ENCODE measurements at regions not wholly inside any gene's neighbourhood (a gene's known extent, or its start where the extent isn't known, plus 50 kb on each side); places are given as distances from the start of the nearest gene placed in this dataset.
"Not testable (repeated sequence)": the region's sequence is repeated elsewhere in the genome, so short reads cannot be mapped to it uniquely, and the experiment has no call there.

GRCh38 chr2:48180557-48180956 is 133.9 kb upstream of the FOXN2 start:
- no peak for DNase-seq (ENCODE audit: extremely low read depth, low read depth, low spot score)

- DNase-seq (ENCODE audit: extremely low read depth, low read depth, low spot score): no peak
Measured at GRCh38 chr2:48183276-48183675, 131.2 kb upstream of the FOXN2 start.

DNA sequence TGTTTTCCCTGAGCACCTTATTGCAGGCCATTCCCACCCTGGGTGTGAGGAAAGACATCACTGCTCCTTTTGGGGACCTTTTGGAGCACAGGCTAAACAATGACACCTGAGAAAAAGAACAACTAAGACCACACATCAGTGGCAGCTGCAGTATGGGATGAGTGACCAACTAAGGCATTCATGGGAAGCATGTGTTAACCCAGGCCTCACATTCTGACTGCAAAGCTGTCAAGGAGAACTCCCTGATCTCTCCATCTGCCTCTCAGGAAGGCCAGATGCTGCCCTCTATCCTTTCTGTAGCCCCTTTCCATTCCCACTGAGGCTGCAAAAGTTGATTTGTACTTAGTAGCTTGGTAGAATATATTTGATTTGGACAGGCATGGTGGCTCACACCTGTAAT is 130.5 kb upstream of the FOXN2 start:
- DNase-seq (ENCODE audit: extremely low read depth, low read depth, low spot score): no peak

DNA sequence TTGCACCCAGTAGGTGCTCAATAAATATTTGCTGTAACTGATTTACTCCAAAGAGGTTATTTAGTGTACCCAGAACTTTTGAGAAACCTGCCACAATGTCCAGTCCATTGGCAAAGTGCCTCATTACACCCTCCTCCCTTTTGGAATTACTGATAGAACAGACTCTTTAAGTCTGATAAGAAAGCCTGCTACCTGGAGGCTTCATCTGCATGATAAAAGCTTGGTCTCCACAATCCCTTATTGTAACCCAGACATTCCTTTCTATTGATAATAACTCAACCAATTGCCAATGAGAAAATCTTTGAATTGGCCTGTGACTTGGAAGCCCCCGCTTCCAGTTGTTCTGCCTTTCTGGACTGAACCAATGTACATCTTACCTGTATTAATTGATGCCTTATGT is 127.0 kb upstream of the FOXN2 start:
- no peak for DNase-seq (ENCODE audit: extremely low read depth, low read depth, low spot score)

GRCh38 chr2:48189552-48190228 is 124.8 kb upstream of the FOXN2 start:
- DNase-seq (ENCODE audit: extremely low read depth, low read depth, low spot score): no peak

GRCh38 chr2:48190230-48190629 is 124.3 kb upstream of the FOXN2 start:
- no peak for DNase-seq (ENCODE audit: extremely low read depth, low read depth, low spot score)

DNA sequence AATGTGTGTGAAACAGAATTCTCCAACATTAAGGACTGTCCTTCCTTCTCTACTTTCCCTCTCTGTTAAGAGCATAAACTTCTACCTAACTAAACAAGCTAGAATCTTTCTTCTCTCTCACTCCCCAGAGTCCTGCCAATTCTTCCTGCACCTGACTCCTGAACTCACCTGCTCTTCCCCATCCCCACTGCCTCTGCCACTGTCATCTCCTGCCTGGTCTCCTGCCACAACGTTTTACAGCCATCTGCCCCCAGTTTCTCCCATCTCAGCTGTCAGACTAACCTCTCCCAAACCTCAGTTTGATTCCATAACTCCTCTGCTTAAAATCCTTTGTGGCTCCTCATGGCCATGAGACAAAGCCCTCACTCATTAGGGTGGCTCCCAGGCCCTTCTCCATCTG is 119.8 kb upstream of the FOXN2 start:
- DNase-seq (ENCODE audit: extremely low read depth, low read depth, low spot score): no peak

- DNase-seq (ENCODE audit: extremely low read depth, low read depth, low spot score): no peak
Measured at GRCh38 chr2:48195169-48195568, 119.3 kb upstream of the FOXN2 start.

GRCh38 chr2:48197618-48198017 is 116.9 kb upstream of the FOXN2 start:
- DNase-seq (ENCODE audit: extremely low read depth, low read depth, low spot score): no peak

DNA sequence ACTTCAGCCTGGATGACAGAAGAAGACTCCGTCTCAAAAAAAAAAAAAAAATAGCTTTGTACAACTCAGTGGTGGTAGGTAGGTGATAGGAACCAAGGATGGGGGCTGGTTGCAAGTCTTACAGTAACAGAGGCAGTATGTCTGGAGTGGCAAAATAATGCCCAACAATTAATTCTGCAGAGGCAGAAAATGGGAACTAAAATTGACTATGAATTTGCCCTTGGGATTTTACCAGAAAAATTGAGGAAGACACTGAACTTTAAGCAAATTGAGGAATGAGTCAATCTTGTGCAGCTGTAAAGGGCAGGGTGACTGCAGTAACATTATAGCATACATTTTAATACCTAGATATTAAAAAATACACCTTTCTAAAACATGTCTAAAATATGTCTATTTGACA is 116.1 kb upstream of the FOXN2 start:
- DNase-seq (ENCODE audit: extremely low read depth, low read depth, low spot score): no peak

GRCh38 chr2:48199070-48199469 is 115.4 kb upstream of the FOXN2 start:
- DNase-seq (ENCODE audit: extremely low read depth, low read depth, low spot score): no peak

DNA sequence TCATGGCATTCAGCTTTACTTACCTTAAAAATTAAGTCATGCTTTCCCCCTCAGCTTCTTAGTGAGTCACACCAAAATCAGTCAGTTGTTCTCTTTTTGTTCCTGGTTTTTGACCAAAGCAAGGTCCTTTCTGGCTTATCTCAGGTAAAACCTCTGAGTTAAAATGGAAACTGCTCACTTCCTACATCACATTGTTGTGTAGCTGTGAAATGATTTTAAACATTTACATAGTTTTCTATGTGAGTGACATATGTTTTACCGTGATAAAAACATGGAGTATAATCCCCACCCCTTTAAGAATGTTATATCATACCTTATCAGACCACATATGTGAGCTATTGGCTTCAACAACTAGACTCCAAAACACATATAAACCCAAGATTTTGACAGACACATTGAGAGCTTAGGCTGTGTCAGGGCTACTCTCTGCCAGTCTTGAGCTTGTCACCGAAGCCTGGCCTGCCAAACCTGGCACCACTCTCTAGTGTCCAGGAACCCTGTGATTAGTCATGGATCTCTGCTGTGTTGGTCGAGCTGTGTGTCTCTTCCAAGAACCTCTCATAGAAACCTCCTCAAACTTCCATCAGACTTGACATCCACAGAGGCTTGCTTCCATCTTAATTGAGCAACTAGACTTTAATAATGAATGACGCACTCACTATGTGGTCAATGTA is 113.7 kb upstream of the FOXN2 start:
- DNase-seq (ENCODE audit: extremely low read depth, low read depth, low spot score): no peak

DNA sequence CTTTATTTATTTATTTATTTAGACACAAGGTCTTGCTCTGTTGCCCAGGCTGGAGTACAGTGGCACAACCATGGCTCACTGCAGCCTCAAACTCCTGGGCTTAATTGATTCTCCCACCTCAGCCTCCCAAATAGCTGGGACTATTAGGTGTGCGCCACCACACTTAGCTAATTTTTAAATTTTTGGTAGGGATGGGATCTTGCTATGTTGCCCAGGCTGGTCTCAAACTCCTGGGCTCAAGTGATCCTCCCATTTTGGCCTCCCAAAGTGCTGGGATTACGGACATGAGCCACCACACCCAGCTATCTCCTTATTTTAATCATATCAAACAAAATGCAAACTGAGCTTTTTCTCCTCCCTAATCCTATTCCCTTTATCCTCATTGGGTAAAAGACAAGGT is 113.0 kb upstream of the FOXN2 start:
- DNase-seq (ENCODE audit: extremely low read depth, low read depth, low spot score): not testable (repeated sequence)

- no peak for DNase-seq (ENCODE audit: extremely low read depth, low read depth, low spot score)
Measured at GRCh38 chr2:48202863-48203642, 111.4 kb upstream of the FOXN2 start.

- no peak for DNase-seq (ENCODE audit: extremely low read depth, low read depth, low spot score)
Measured at GRCh38 chr2:48203668-48204067, 110.8 kb upstream of the FOXN2 start.

DNA sequence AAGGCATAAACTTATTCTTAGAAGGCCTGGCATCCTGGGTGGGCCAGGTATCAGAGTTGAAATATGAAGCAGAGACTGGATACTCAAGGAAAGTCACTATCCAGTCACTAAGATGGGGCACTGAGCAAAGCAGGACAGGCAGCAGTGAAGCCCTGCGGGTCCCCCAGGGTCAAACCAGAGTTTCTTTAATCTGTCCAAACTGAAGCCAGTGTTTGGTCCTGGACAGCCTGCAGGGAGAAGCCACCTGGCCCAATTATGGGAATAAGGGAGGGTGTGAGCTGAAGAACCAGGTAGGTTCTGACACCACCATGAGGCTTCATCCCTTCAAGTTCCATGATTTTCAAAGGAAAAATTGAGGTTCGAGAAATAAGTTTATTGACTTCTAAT is 109.7 kb upstream of the FOXN2 start:
- no peak for DNase-seq (ENCODE audit: extremely low read depth, low read depth, low spot score)

GRCh38 chr2:48205137-48205798 is 109.2 kb upstream of the FOXN2 start:
- DNase-seq (ENCODE audit: extremely low read depth, low read depth, low spot score): no peak

DNA sequence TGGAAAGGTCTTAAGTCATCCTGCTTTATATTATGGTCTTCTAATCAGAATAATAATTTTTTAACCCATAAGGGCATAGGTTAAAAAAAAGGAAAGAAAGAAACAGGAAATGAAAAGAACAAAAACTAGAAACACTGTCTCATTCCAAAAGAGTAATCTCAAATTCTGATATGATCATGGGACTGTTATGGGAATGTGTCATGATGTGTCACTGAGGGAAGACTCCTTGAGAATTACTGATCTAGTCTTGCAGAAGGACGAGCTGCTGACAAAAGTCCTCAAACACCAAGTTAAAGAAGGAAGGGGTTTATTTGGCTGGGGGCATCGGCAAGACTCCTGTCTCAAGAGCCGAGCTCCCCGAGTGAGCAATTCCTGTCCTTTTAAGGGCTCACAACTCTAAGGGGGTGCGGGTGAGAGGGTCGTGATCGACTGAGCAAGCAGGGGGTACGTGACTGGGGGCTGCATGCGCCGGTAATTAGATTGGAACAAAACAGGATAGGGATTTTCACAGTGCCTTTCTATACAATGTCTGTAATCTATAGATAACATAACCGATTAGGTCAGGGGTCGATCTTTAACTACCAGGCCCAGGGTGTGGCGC is 108.3 kb upstream of the FOXN2 start:
- not testable (repeated sequence) for DNase-seq (ENCODE audit: extremely low read depth, low read depth, low spot score)

DNA sequence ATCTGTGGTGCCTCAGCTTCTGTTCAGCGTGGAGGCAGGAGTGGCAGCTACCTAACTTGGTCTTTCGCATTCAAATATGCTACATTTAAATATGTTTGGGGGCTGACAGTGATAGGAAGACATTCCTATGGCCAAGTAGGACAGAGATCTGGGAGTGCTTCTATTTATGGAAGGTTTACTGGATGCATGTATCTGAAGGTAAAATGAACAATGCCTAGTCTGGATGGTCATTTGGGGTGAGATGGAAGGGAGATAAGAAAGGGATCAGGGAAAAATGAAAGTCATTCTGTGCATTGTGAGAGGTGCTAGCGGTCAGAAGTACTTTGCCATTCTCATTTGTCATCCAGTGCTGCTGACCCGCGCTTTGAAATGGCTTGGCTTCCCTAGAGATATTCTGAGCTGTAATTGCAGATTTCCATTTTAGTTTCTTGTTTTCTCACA is 107.3 kb upstream of the FOXN2 start:
- DNase-seq (ENCODE audit: extremely low read depth, low read depth, low spot score): no peak

GRCh38 chr2:48207851-48208250 is 106.6 kb upstream of the FOXN2 start:
- no peak for DNase-seq (ENCODE audit: extremely low read depth, low read depth, low spot score)
